ENCODE measurements at regions not wholly inside any gene's neighbourhood (a gene's known extent, or its start where the extent isn't known, plus 50 kb on each side); places are given as distances from the start of the nearest gene placed in this dataset.

GRCh38 chr1:90334137-90334536, 339.2 kb downstream of the ZNF326 start:
- intact Hi-C loops (cut with micrococcal nuclease) = no loop called here
- CTCF ChIA-PET = no interaction called here
- Histone ChIP-seq H3K4me1 (ENCODE audit: control insufficient read depth, extremely low read depth, insufficient read depth, low read length) (no peaks in the 10 kb centered on the region), H4K20me1 (replicated peaks; ENCODE audit: control insufficient read depth, extremely low read depth, insufficient read depth, low read length) (no peaks in the 10 kb centered on the region), H3K4me3 (replicated peaks in 1 of 3; ENCODE audit: insufficient read depth in 1 of 3, low read depth in 1 of 3, low read length in 3 of 3) (no peak overlapping the region), H2AFZ (ENCODE audit: low read depth, low read length) (no peak overlapping the region), H3K4me2 (ENCODE audit: insufficient read depth, low read length) (no peak overlapping the region), H3K9ac (replicated peaks; ENCODE audit: extremely low read depth, insufficient read depth, low read length) (no peak overlapping the region), H3K36me3 (ENCODE audit: control insufficient read depth in 2 of 2, extremely low read depth in 1 of 2, insufficient read depth in 2 of 2, low read length in 2 of 2) (no peaks in the 10 kb centered on the region), H3K79me2 (ENCODE audit: control insufficient read depth, insufficient read depth, low read length) (no peaks in the 10 kb centered on the region), H3K27me3 (ENCODE audit: control insufficient read depth in 2 of 2, insufficient read depth in 2 of 2, low read length in 2 of 2) (no peaks in the 10 kb centered on the region), H3K27ac (ENCODE audit: insufficient read depth, low read depth, low read length) (no peak overlapping the region), H3K9me1 (replicated peaks; ENCODE audit: control insufficient read depth, extremely low read depth, insufficient read depth, low read length) (no peaks in the 10 kb centered on the region), H3K9me3 (replicated peaks; ENCODE audit: control insufficient read depth, insufficient read depth, low read length) (no peaks in the 10 kb centered on the region)
- POLR2A ChIA-PET = no interaction called here
- TF ChIP-seq GATA2 (IDR thresholded peaks at IDR 0.05; ENCODE audit: insufficient read depth, insufficient read length, low read depth, low read length) = no peak
- no peak for TF ChIP-seq FOS (IDR thresholded peaks at IDR 0.05; ENCODE audit: borderline replicate concordance, insufficient read depth, low read length)
- TF ChIP-seq POLR2AphosphoS5 (IDR thresholded peaks at IDR 0.05; ENCODE audit: insufficient read depth, low read depth, low read length) = no peak
- no peak for TF ChIP-seq CTCF (IDR thresholded peaks at IDR 0.05; ENCODE audit: extremely low read depth in 1 of 2, insufficient read depth in 1 of 2, low read depth in 1 of 2, low read length in 2 of 2)
- no peak for TF ChIP-seq JUN (IDR thresholded peaks at IDR 0.05; ENCODE audit: borderline replicate concordance, insufficient read depth, insufficient read length, low read depth)
- no peak for TF ChIP-seq EZH2 (IDR thresholded peaks at IDR 0.05; ENCODE audit: borderline replicate concordance, low read depth, low read length, severe bottlenecking)
- no peak for TF ChIP-seq POLR2A (IDR thresholded peaks at IDR 0.05; ENCODE audit: low read depth, low read length)
- no peak for TF ChIP-seq MAX (IDR thresholded peaks at IDR 0.05; ENCODE audit: insufficient read depth, insufficient read length)
- TF ChIP-seq MYC (IDR thresholded peaks at IDR 0.05; ENCODE audit: low read depth, low read length) = no peak
- BruUV-seq (replicated peaks) = no TSS peak
- FAIRE-seq = no peak
- DNase-seq (ENCODE audit: low read depth, low spot score) = no peak
- dilution Hi-C loops (cut with MboI; ENCODE audit: extremely low pct_ligation_motif_present, low sequenced_read_pairs) = no loop called here

All from endothelial cell of umbilical vein (primary cell).